ENCODE measurements at regions not wholly inside any gene's neighbourhood (a gene's known extent, or its start where the extent isn't known, plus 50 kb on each side); places are given as distances from the start of the nearest gene placed in this dataset.

GRCh38 chr4:28675582-28675981 is 1814.9 kb downstream of the STIM2 start:
- DNase-seq: no peak

- no peak for DNase-seq
Observed at GRCh38 chr4:28677808-28678207, 1817.2 kb downstream of the STIM2 start.

GRCh38 chr4:28682847-28683246 is 1822.2 kb downstream of the STIM2 start:
- DNase-seq: no peak

GRCh38 chr4:28686618-28687017 is 1826.0 kb downstream of the STIM2 start:
- no peak for DNase-seq

GRCh38 chr4:28690890-28691289 is 1830.2 kb downstream of the STIM2 start:
- DNase-seq: no peak

GRCh38 chr4:28702571-28702970 is 1841.9 kb downstream of the STIM2 start:
- no peak for DNase-seq

GRCh38 chr4:28709891-28710290 is 1849.2 kb downstream of the STIM2 start:
- DNase-seq: no peak

- no peak for DNase-seq
Observed at GRCh38 chr4:28723371-28723770, 1862.7 kb downstream of the STIM2 start.

- no peak for DNase-seq
Observed at GRCh38 chr4:28724239-28724638, 1863.6 kb downstream of the STIM2 start.

GRCh38 chr4:28730304-28730703 is 1869.7 kb downstream of the STIM2 start:
- no peak for DNase-seq

GRCh38 chr4:28744066-28744465 is 1883.4 kb downstream of the STIM2 start:
- DNase-seq: no peak

- no peak for DNase-seq
Observed at GRCh38 chr4:28754376-28754775, 1893.7 kb downstream of the STIM2 start.

GRCh38 chr4:28755081-28755480 is 1894.4 kb downstream of the STIM2 start:
- DNase-seq: no peak

- no peak for DNase-seq
Observed at GRCh38 chr4:28759064-28759463, 1898.4 kb downstream of the STIM2 start.

GRCh38 chr4:28760003-28760402 is 1899.4 kb downstream of the STIM2 start:
- DNase-seq: no peak

GRCh38 chr4:28772066-28772465 is 1911.4 kb downstream of the STIM2 start:
- no peak for DNase-seq

- DNase-seq: no peak
Observed at GRCh38 chr4:28772788-28773187, 1912.1 kb downstream of the STIM2 start.

GRCh38 chr4:28774344-28774743 is 1913.7 kb downstream of the STIM2 start:
- no peak for DNase-seq

GRCh38 chr4:28776004-28776403 is 1915.4 kb downstream of the STIM2 start:
- DNase-seq: peak in 1 of 2 donors; percentile 1

- DNase-seq: no peak
Observed at GRCh38 chr4:28784188-28784587, 1923.5 kb downstream of the STIM2 start.

GRCh38 chr4:28787947-28788346 is 1927.3 kb downstream of the STIM2 start:
- no peak for DNase-seq

GRCh38 chr4:28788929-28789490 is 1928.4 kb downstream of the STIM2 start:
- no peak for DNase-seq

GRCh38 chr4:28792917-28793597 is 1927.1 kb upstream of the PCDH7 start:
- DNase-seq: no peak

- no peak for DNase-seq
Observed at GRCh38 chr4:28799696-28800095, 1920.5 kb upstream of the PCDH7 start.

All from right lung (tissue), 2 donors.